ENCODE measurements at regions not wholly inside any gene's neighbourhood (a gene's known extent, or its start where the extent isn't known, plus 50 kb on each side); places are given as distances from the start of the nearest gene placed in this dataset.

DNA sequence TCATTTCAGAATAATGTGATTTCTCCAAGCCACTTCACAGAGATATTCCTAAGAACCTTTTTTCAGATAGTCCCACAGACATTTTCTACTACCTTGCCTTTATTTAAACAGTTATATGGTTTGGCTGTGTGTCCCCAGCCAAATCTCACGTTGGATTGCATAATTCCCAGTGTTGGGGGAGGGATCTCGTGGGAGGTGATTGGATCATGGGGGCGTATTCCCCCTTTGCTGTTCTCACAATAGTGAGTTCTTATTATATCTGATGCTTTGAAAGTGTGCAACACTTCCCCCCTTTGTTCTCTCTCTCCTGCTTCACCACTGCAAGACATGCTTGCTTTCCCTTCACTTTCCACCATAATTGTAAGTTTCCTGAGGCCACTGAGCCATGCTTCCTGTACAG lies 93.6 kb upstream of the ZNF678 start:
- TF ChIP-seq CTCF (IDR thresholded peaks at IDR 0.05; ENCODE audit: insufficient read depth, low read length, poor library complexity, severe bottlenecking), result no peak
- H3K4me3 ChIP-seq (ENCODE audit: low read depth, low read length), result no peak overlapping the region
- no peak for DNase-seq (ENCODE audit: low read depth)
- no peaks in the 10 kb centered on the region for H3K36me3 ChIP-seq (ENCODE audit: control insufficient read depth, insufficient read depth, low read length)
- no peaks in the 10 kb centered on the region for H3K27me3 ChIP-seq (ENCODE audit: control insufficient read depth, insufficient read depth, low read length)

GRCh38 chr1:227466039-227466645 lies 97.2 kb upstream of the ZNF678 start:
- Histone ChIP-seq H3K27me3 (ENCODE audit: control insufficient read depth, insufficient read depth, low read length) (peaks cover 3% of the 10 kb centered on the region), H3K4me3 (ENCODE audit: low read depth, low read length) (no peak overlapping the region), H3K36me3 (ENCODE audit: control insufficient read depth, insufficient read depth, low read length) (no peaks in the 10 kb centered on the region)
- no peak for DNase-seq (ENCODE audit: low read depth)
- no peak for TF ChIP-seq CTCF (IDR thresholded peaks at IDR 0.05; ENCODE audit: insufficient read depth, low read length, poor library complexity, severe bottlenecking)

DNA sequence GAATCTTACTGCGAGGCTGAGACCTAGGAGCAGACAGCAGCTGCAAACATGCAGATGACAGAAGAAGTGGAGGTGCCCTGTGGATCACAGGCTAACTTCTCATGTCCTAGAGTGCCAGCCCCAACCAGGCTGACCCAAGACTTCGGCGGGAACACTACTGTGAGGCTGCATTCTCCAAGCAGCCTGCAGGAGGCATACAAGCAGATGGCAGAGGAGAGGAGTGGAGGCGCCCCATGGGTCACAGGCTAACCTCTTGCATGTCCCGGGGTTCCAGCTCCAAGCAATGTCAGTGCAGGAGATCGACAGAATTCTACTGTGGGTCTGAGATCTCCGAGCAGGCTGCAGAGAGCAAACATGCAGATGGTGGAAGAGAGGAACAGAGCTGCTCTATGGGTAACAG lies 98.1 kb upstream of the ZNF678 start:
- H3K27me3 ChIP-seq (ENCODE audit: control insufficient read depth, insufficient read depth, low read length), result peaks cover 3% of the 10 kb centered on the region
- no peak overlapping the region for H3K4me3 ChIP-seq (ENCODE audit: low read depth, low read length)
- H3K36me3 ChIP-seq (ENCODE audit: control insufficient read depth, insufficient read depth, low read length), result no peaks in the 10 kb centered on the region
- no peak for TF ChIP-seq CTCF (IDR thresholded peaks at IDR 0.05; ENCODE audit: insufficient read depth, low read length, poor library complexity, severe bottlenecking)
- no peak for DNase-seq (ENCODE audit: low read depth)

GRCh38 chr1:227459977-227460376 lies 103.4 kb upstream of the ZNF678 start:
- no peak for DNase-seq (ENCODE audit: low read depth)
- Histone ChIP-seq H3K36me3 (ENCODE audit: control insufficient read depth, insufficient read depth, low read length) (no peaks in the 10 kb centered on the region), H3K4me3 (ENCODE audit: low read depth, low read length) (no peak overlapping the region), H3K27me3 (ENCODE audit: control insufficient read depth, insufficient read depth, low read length) (peaks cover 3% of the 10 kb centered on the region)
- no peak for TF ChIP-seq CTCF (IDR thresholded peaks at IDR 0.05; ENCODE audit: insufficient read depth, low read length, poor library complexity, severe bottlenecking)

DNA sequence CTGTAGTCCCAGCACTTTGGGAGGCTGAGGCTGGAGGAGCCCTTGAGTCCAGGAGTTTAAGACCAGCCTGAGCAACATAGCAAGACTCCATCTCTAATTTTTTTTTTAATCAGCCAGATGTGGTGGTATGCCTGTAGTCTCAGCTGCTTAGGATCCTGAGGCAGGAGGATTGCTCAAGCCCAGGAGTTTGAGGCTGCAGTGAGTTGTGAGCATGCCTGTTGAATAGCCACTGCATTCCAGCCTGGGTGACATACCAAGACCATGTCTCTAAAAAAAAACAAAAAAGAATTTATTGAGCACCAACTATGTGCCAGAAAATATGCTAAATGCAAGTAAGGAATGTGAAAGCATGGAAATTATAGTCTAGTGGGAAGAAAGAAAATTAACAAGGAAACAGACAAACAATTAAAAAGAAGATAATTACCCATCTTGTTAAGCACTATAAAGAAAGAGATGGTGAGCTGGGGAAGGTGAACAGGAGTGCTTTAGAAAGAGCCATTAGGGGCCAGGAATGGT lies 104.0 kb upstream of the ZNF678 start:
- Histone ChIP-seq H3K4me3 (ENCODE audit: low read depth, low read length) (no peak overlapping the region), H3K36me3 (ENCODE audit: control insufficient read depth, insufficient read depth, low read length) (no peaks in the 10 kb centered on the region), H3K27me3 (ENCODE audit: control insufficient read depth, insufficient read depth, low read length) (peaks cover 4% of the 10 kb centered on the region)
- no peak for DNase-seq (ENCODE audit: low read depth)
- TF ChIP-seq CTCF (IDR thresholded peaks at IDR 0.05; ENCODE audit: insufficient read depth, low read length, poor library complexity, severe bottlenecking), result no peak

- no peak for DNase-seq (ENCODE audit: low read depth)
- no peaks in the 10 kb centered on the region for H3K36me3 ChIP-seq (ENCODE audit: control insufficient read depth, insufficient read depth, low read length)
- peaks cover 8% of the 10 kb centered on the region for H3K27me3 ChIP-seq (ENCODE audit: control insufficient read depth, insufficient read depth, low read length)
- no peak for TF ChIP-seq CTCF (IDR thresholded peaks at IDR 0.05; ENCODE audit: insufficient read depth, low read length, poor library complexity, severe bottlenecking)
- no peak overlapping the region for H3K4me3 ChIP-seq (ENCODE audit: low read depth, low read length)
Measured at GRCh38 chr1:227454686-227455085, 108.7 kb upstream of the ZNF678 start.

Measured in kidney epithelial cell (primary cell).